T-cell (primary cell): ENCODE measurements at regions not wholly inside any gene's neighbourhood (a gene's known extent, or its start where the extent isn't known, plus 50 kb on each side); places are given as distances from the start of the nearest gene placed in this dataset.

Source experiments
- ATAC-seq, 4 experiments: fragments of 200-7000 bp in 3 of 4; fragments of 150-1000 bp in 1 of 4; cut with Tn5 transposase; replicated peaks in 1 of 4; 1 replicate in 3 of 4; 2 replicates in 1 of 4; pipeline ENCODE4 v1.10.0; 2021; ENCODE audit warnings: moderate library complexity in 3 of 4, mild to moderate bottlenecking in 2 of 4, moderate number of reproducible peaks in 1 of 4
- CTCF ChIA-PET, 2 donors: fragments of 300-600 bp; sonication (Branson Sonifier 250); formaldehyde crosslinking; loops; one replicate each; lab custom pipeline; 2022; ENCODE audit warnings: antibody characterized with exemption in 2 of 2; lab: Charles Lee
- POLR2A ChIA-PET, 2 donors: fragments of 300-600 bp; sonication (Branson Sonifier 250); formaldehyde crosslinking; loops; one replicate each; lab custom pipeline; 2022; ENCODE audit warnings: antibody characterized with exemption in 2 of 2; lab: Charles Lee
- DNase-seq, 35 experiments: peaks; one replicate each; pipeline versions ENCODE4 v3.0.0 to v3.0.0-alpha.2; 2013 to 2023
- H3K27ac ChIP-seq: one replicate; pipeline ENCODE4 v1.5.1; 2013; ENCODE audit warnings: low read length
- H3K27me3 ChIP-seq, 2 experiments: replicated peaks in 1 of 2; 1 replicate in 1 of 2; 2 replicates in 1 of 2; pipeline versions ENCODE4 v1.6.1 to v1.7.0; 2013; ENCODE audit warnings: low read length in 1 of 2, mixed read lengths in 1 of 2; ENCODE audit not compliant: control insufficient read depth in 2 of 2, insufficient read depth in 2 of 2; ENCODE audit errors: extremely low read depth in 1 of 2
- H3K36me3 ChIP-seq, 2 donors: 1 replicate in 1 of 2; 2 replicates in 1 of 2; pipeline versions ENCODE4 v1.6.1 to v1.7.0; 2013; ENCODE audit warnings: low read length in 1 of 2; ENCODE audit not compliant: control insufficient read depth in 2 of 2, insufficient read depth in 1 of 2; ENCODE audit errors: extremely low read depth in 1 of 2
- H3K4me1 ChIP-seq, 2 experiments: 1 replicate in 1 of 2; 2 replicates in 1 of 2; pipeline versions ENCODE4 v1.6.1 to v1.7.0; 2013; ENCODE audit warnings: low read length in 2 of 2, mixed read lengths in 1 of 2; ENCODE audit not compliant: insufficient read depth in 2 of 2, control insufficient read depth in 1 of 2; ENCODE audit errors: extremely low read depth in 1 of 2
- H3K4me3 ChIP-seq, 2 donors: 1 replicate in 1 of 2; 2 replicates in 1 of 2; pipeline versions ENCODE4 v1.5.1 to v1.7.0; 2013; ENCODE audit warnings: mild to moderate bottlenecking in 2 of 2, low read length in 1 of 2, moderate library complexity in 1 of 2; ENCODE audit not compliant: control insufficient read depth in 1 of 2; ENCODE audit errors: extremely low read depth in 1 of 2
- H3K9me3 ChIP-seq: 2 replicates; pipeline ENCODE4 v1.7.0; 2013
- H3K27ac Mint-ChIP-seq, 2 donors: one replicate each; pipeline ENCODE4 v1.8.0; 2020 to 2021; ENCODE audit warnings: mild to moderate bottlenecking in 2 of 2, mixed read lengths in 2 of 2
- H3K27me3 Mint-ChIP-seq, 2 donors: one replicate each; pipeline ENCODE4 v1.8.0; 2021 to 2022; ENCODE audit warnings: mixed read lengths in 2 of 2
- H3K36me3 Mint-ChIP-seq: one replicate; pipeline ENCODE4 v1.8.0; 2021; ENCODE audit warnings: mixed read lengths
- H3K4me1 Mint-ChIP-seq, 3 donors: one replicate each; pipeline ENCODE4 v1.8.0; 2020 to 2022; ENCODE audit warnings: mixed read lengths in 3 of 3, mild to moderate bottlenecking in 1 of 3
- H3K4me3 Mint-ChIP-seq, 3 donors: one replicate each; pipeline ENCODE4 v1.8.0; 2020 to 2022; ENCODE audit warnings: mild to moderate bottlenecking in 3 of 3, mixed read lengths in 3 of 3, moderate library complexity in 3 of 3
- H3K9me3 Mint-ChIP-seq, 3 donors: one replicate each; pipeline ENCODE4 v1.8.0; 2020 to 2022; ENCODE audit warnings: mixed read lengths in 3 of 3
- WGBS: methylation state at CpG from one replicate; pipeline ENCODE4 v1.1.5; 2013; ENCODE audit warnings: missing lambda C conversion rate; ENCODE audit not compliant: insufficient coverage; 5-methylcytosine and 5-hydroxymethylcytosine counted together

DNA sequence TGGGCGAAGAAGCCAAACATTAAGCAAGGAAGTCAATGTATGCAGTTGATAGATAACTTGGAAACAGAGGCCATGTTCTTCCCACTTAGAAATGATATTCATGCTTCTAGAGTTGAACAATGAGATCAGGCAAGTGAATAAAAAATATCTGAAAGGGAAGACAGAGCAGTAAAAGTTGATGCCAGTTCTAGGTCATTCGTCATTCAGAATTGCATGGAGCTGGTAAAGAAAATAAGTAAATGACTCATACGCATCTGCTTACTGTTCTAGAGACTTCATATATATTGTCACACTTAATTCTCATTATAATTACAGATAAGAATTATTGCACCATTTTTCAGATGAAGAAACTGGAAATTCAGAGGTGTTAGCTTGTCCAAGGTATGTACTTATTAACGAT, 158.9 kb upstream of the FERD3L start:
- no peak overlapping the region for H3K4me3 Mint-ChIP-seq
- WGBS = no CpG with 5 or more reads among the region's 4 CpGs
- no peaks in the 10 kb centered on the region for H3K27me3 Mint-ChIP-seq
- Histone ChIP-seq H3K9me3 (no peaks in the 10 kb centered on the region), H3K27ac (no peak overlapping the region), H3K27me3 (no peaks in the 10 kb centered on the region), H3K36me3 (no peaks in the 10 kb centered on the region), H3K4me3 (no peak overlapping the region), H3K4me1 (no peaks in the 10 kb centered on the region)
- ATAC-seq = no peak
- H3K4me1 Mint-ChIP-seq = no peaks in the 10 kb centered on the region
- ChIA-PET POLR2A (no interaction called here), CTCF (no interaction called here)
- H3K36me3 Mint-ChIP-seq = no peaks in the 10 kb centered on the region
- no peak overlapping the region for H3K27ac Mint-ChIP-seq
- no peaks in the 10 kb centered on the region for H3K9me3 Mint-ChIP-seq
- DNase-seq = no peak

DNA sequence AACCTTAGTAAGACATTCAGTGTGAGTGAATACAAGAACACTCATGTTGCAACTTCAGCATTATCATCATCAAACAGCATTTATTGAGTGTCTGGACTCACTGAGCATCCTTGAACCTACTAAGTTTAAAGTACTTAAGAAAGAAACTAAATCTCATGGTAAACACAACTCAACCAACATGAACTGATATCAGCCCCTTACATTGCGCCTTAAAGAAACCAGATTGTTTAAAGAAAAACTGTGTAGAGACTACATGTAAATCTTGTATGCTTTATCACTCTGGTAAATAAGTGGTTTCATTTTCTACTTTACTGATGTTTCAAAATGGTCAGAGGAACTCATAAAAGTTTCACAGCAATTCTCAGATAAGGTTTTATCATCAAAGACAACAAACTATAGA, 157.5 kb upstream of the FERD3L start:
- Mint-ChIP-seq H3K9me3 (peaks cover 0 to 5% (median 0%) of the 10 kb centered on the region in 3 donors), H3K4me3 (no peak overlapping the region), H3K4me1 (no peaks in the 10 kb centered on the region), H3K27me3 (no peaks in the 10 kb centered on the region), H3K27ac (no peak overlapping the region), H3K36me3 (no peaks in the 10 kb centered on the region)
- ATAC-seq (no peak), DNase-seq (no peak)
- Histone ChIP-seq H3K4me1 (no peaks in the 10 kb centered on the region), H3K27me3 (no peaks in the 10 kb centered on the region), H3K36me3 (no peaks in the 10 kb centered on the region), H3K27ac (no peak overlapping the region), H3K4me3 (no peak overlapping the region), H3K9me3 (no peaks in the 10 kb centered on the region)
- ChIA-PET POLR2A (no interaction called here), CTCF (no interaction called here)
- no CpG with 5 or more reads among the region's 1 CpG for WGBS

DNA sequence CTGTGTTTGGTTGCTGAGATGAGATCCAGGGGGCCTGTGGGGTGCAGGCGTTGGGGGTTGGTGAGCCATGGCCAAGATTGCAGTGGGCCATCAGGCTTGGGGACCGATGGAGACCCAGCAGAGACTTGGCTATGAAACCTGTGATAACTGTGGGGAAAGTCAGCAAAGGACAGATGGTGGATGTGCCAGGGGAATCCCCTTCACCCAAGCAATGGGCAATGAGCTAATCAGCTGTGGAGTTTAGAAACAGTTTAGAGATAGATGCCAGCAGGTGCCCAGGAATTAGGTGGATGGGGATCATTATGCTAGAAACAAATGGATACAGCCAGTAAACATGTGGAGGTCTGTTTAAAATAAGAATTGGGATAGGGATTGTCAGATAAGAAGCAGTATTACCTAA, 151.4 kb upstream of the FERD3L start:
- H3K4me3 Mint-ChIP-seq = no peak overlapping the region
- H3K9me3 Mint-ChIP-seq = peaks cover 0 to 9% (median 3%) of the 10 kb centered on the region in 3 donors
- H3K27me3 Mint-ChIP-seq = no peaks in the 10 kb centered on the region

DNA sequence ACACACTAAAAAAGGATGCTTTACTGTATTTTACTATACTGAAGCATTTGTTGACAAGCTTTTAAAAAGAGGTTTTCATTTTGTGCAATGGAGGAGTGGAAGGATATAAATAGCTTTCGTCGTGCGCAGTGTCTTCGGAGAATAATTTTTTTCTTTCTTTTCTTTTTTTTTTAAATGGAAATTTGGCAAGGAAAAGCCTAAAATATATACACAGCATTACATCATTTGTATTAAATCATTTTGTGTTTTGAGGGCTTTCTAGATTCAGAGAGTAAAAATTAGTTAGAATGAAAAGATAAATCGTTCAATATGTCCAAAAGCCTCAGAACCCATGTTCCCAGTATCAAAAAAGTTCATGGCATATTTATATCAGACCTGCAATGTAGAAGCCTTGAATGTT, 150.2 kb upstream of the FERD3L start:
- no peaks in the 10 kb centered on the region for H3K27me3 Mint-ChIP-seq
- DNase-seq (no peak), ATAC-seq (no peak)
- POLR2A ChIA-PET = no interaction called here
- CTCF ChIA-PET = no interaction called here
- H3K27ac ChIP-seq = no peak overlapping the region
- H3K27ac Mint-ChIP-seq = no peak overlapping the region
- no peak overlapping the region for H3K4me3 ChIP-seq
- H3K36me3 ChIP-seq = no peaks in the 10 kb centered on the region
- no peaks in the 10 kb centered on the region for H3K27me3 ChIP-seq
- no CpG with 5 or more reads among the region's 5 CpGs for WGBS
- no peak overlapping the region for H3K4me3 Mint-ChIP-seq
- H3K4me1 ChIP-seq = no peaks in the 10 kb centered on the region
- H3K9me3 Mint-ChIP-seq = peaks cover 0 to 9% (median 3%) of the 10 kb centered on the region in 3 donors
- no peaks in the 10 kb centered on the region for H3K9me3 ChIP-seq
- H3K36me3 Mint-ChIP-seq = no peaks in the 10 kb centered on the region
- H3K4me1 Mint-ChIP-seq = no peaks in the 10 kb centered on the region

More for the DNA sequence above, 151.4 kb upstream of the FERD3L start:
- H3K27me3 ChIP-seq = no peaks in the 10 kb centered on the region
- ATAC-seq = no peak
- H3K4me1 Mint-ChIP-seq = no peaks in the 10 kb centered on the region
- no peak overlapping the region for H3K4me3 ChIP-seq
- ChIA-PET POLR2A (no interaction called here), CTCF (no interaction called here)
- WGBS = 76% methylated on average over 2 of the region's 2 CpGs
- no peaks in the 10 kb centered on the region for H3K36me3 Mint-ChIP-seq
- H3K27ac ChIP-seq = no peak overlapping the region
- no peaks in the 10 kb centered on the region for H3K4me1 ChIP-seq
- no peak overlapping the region for H3K27ac Mint-ChIP-seq
- H3K36me3 ChIP-seq = no peaks in the 10 kb centered on the region
- DNase-seq = no peak
- no peaks in the 10 kb centered on the region for H3K9me3 ChIP-seq

DNA sequence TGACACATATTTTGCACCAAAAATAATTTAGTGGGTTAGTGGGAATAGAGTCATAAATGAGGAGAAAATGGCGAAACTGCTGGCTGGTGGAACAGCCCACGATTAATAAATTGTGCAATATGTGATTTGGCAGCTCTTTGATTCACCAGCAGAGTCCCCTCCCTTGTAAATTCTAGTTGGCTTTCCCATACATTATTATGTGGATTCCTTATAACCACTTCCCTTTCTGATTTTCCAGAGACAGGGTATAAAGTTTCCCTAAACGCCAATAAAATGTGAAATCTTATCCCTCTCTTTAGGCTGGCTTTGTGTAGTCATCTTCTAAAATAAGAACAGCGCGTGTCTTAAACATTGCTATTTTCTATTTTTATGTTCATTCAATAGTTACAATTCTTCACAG, 149.4 kb upstream of the FERD3L start:
- H3K27me3 Mint-ChIP-seq = no peaks in the 10 kb centered on the region
- no peak overlapping the region for H3K27ac Mint-ChIP-seq
- Histone ChIP-seq H3K9me3 (no peaks in the 10 kb centered on the region), H3K36me3 (no peaks in the 10 kb centered on the region), H3K27me3 (no peaks in the 10 kb centered on the region), H3K4me1 (no peaks in the 10 kb centered on the region), H3K27ac (no peak overlapping the region), H3K4me3 (no peak overlapping the region)
- POLR2A ChIA-PET = no interaction called here
- no peak for DNase-seq
- H3K4me3 Mint-ChIP-seq = no peak overlapping the region
- CTCF ChIA-PET = no interaction called here
- no CpG with 5 or more reads among the region's 5 CpGs for WGBS
- peaks cover 0 to 9% (median 3%) of the 10 kb centered on the region in 3 donors for H3K9me3 Mint-ChIP-seq
- ATAC-seq = no peak
- no peaks in the 10 kb centered on the region for H3K36me3 Mint-ChIP-seq
- no peaks in the 10 kb centered on the region for H3K4me1 Mint-ChIP-seq

DNA sequence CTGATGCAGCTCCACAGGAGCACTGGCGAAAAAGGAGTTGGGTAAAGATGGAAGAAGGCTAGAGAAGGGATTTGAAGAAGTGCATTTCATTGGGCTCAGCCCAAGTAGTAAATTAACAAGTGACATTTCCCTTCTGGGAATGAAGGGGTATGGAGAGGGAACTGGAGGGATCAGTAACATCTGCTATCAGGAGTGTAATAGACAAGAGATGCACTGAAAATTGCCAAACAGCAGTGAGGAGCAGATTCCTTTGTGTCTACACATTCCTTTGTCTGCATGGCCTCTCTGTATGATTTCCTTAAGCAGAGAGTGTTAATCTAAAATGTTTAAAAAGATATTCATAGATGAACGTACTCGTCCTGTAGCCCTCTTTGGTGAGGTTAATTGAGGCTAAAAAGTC, 148.2 kb upstream of the FERD3L start:
- H3K4me1 ChIP-seq = no peaks in the 10 kb centered on the region
- H3K9me3 ChIP-seq = no peaks in the 10 kb centered on the region
- Mint-ChIP-seq H3K9me3 (peaks cover 0 to 8% (median 3%) of the 10 kb centered on the region in 3 donors), H3K27me3 (no peaks in the 10 kb centered on the region), H3K36me3 (no peaks in the 10 kb centered on the region), H3K4me1 (no peaks in the 10 kb centered on the region), H3K27ac (no peak overlapping the region), H3K4me3 (no peak overlapping the region)
- no peak overlapping the region for H3K27ac ChIP-seq
- DNase-seq (no peak), ATAC-seq (no peak)
- no peaks in the 10 kb centered on the region for H3K27me3 ChIP-seq
- ChIA-PET CTCF (no interaction called here), POLR2A (no interaction called here)
- H3K36me3 ChIP-seq = no peaks in the 10 kb centered on the region
- no peak overlapping the region for H3K4me3 ChIP-seq
- 80% methylated on average over 2 of the region's 3 CpGs for WGBS

DNA sequence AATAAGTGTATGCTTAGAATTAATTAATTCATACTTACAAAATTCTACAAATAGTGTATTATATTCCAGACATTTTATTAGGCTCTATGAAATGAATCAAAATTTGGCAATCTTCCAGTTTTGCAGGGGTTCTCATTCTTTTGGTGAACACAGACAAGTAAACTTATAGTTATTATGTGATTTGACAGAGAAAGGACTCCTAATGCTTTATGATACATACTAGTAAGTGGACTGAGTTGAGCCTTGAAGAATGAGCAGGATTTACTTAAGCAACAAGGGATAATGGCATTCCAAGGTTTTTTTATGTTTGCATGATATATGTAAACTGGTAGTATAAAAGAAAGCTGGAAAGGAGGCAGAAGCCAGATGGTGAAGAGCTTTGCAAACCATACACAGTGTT, 145.7 kb upstream of the FERD3L start:
- ChIA-PET POLR2A (no interaction called here), CTCF (no interaction called here)
- Histone ChIP-seq H3K4me1 (no peaks in the 10 kb centered on the region), H3K27me3 (no peaks in the 10 kb centered on the region), H3K9me3 (no peaks in the 10 kb centered on the region), H3K4me3 (no peak overlapping the region), H3K27ac (no peak overlapping the region), H3K36me3 (no peaks in the 10 kb centered on the region)
- ATAC-seq = no peak
- H3K27ac Mint-ChIP-seq = no peak overlapping the region
- no peaks in the 10 kb centered on the region for H3K4me1 Mint-ChIP-seq
- no peak for DNase-seq
- no peaks in the 10 kb centered on the region for H3K27me3 Mint-ChIP-seq
- no peak overlapping the region for H3K4me3 Mint-ChIP-seq
- H3K9me3 Mint-ChIP-seq = peaks cover 0 to 4% (median 3%) of the 10 kb centered on the region in 3 donors
- no peaks in the 10 kb centered on the region for H3K36me3 Mint-ChIP-seq
